ENCODE measurements at regions not wholly inside any gene's neighbourhood (a gene's known extent, or its start where the extent isn't known, plus 50 kb on each side); places are given as distances from the start of the nearest gene placed in this dataset.

- Histone ChIP-seq H3K27me3 (ENCODE audit: control insufficient read depth in 2 of 2, insufficient read depth in 2 of 2, low read length in 2 of 2) (no peaks in the 10 kb centered on the region), H2AFZ (ENCODE audit: low read depth, low read length) (no peak overlapping the region), H3K4me1 (ENCODE audit: control insufficient read depth, extremely low read depth, insufficient read depth, low read length) (no peaks in the 10 kb centered on the region), H3K9ac (replicated peaks; ENCODE audit: extremely low read depth, insufficient read depth, low read length) (no peak overlapping the region), H3K27ac (ENCODE audit: insufficient read depth, low read depth, low read length) (no peak overlapping the region), H3K4me2 (ENCODE audit: insufficient read depth, low read length) (no peak overlapping the region), H3K36me3 (ENCODE audit: control insufficient read depth in 2 of 2, extremely low read depth in 1 of 2, insufficient read depth in 2 of 2, low read length in 2 of 2) (no peaks in the 10 kb centered on the region), H3K9me3 (replicated peaks; ENCODE audit: control insufficient read depth, insufficient read depth, low read length) (no peaks in the 10 kb centered on the region), H3K4me3 (replicated peaks in 1 of 3; ENCODE audit: insufficient read depth in 1 of 3, low read depth in 1 of 3, low read length in 3 of 3) (no peak overlapping the region), H3K79me2 (ENCODE audit: control insufficient read depth, insufficient read depth, low read length) (no peaks in the 10 kb centered on the region), H4K20me1 (replicated peaks; ENCODE audit: control insufficient read depth, extremely low read depth, insufficient read depth, low read length) (no peaks in the 10 kb centered on the region), H3K9me1 (replicated peaks; ENCODE audit: control insufficient read depth, extremely low read depth, insufficient read depth, low read length) (no peaks in the 10 kb centered on the region)
- intact Hi-C loops (cut with micrococcal nuclease) (no loop called here), dilution Hi-C loops (cut with MboI; ENCODE audit: extremely low pct_ligation_motif_present, low sequenced_read_pairs) (no loop called here)
- DNase-seq (ENCODE audit: low read depth, low spot score), result no peak
- no TSS peak for BruUV-seq (replicated peaks)
- CTCF ChIA-PET, result no interaction called here
- TF ChIP-seq POLR2A (IDR thresholded peaks at IDR 0.05; ENCODE audit: low read depth, low read length), result no peak
- TF ChIP-seq CTCF (IDR thresholded peaks at IDR 0.05; ENCODE audit: extremely low read depth in 1 of 2, insufficient read depth in 1 of 2, low read depth in 1 of 2, low read length in 2 of 2), result no peak
- no peak for TF ChIP-seq FOS (IDR thresholded peaks at IDR 0.05; ENCODE audit: borderline replicate concordance, insufficient read depth, low read length)
- TF ChIP-seq MAX (IDR thresholded peaks at IDR 0.05; ENCODE audit: insufficient read depth, insufficient read length), result no peak
- TF ChIP-seq POLR2AphosphoS5 (IDR thresholded peaks at IDR 0.05; ENCODE audit: insufficient read depth, low read depth, low read length), result no peak
- TF ChIP-seq EZH2 (IDR thresholded peaks at IDR 0.05; ENCODE audit: borderline replicate concordance, low read depth, low read length, severe bottlenecking), result no peak
- TF ChIP-seq GATA2 (IDR thresholded peaks at IDR 0.05; ENCODE audit: insufficient read depth, insufficient read length, low read depth, low read length), result no peak
- no peak for TF ChIP-seq MYC (IDR thresholded peaks at IDR 0.05; ENCODE audit: low read depth, low read length)
- POLR2A ChIA-PET, result no interaction called here
- no peak for FAIRE-seq
These were observed 144.9 kb upstream of the PELI2 start for GRCh38 chr14:55973285-55973800.
